ENCODE measurements at regions not wholly inside any gene's neighbourhood (a gene's known extent, or its start where the extent isn't known, plus 50 kb on each side); places are given as distances from the start of the nearest gene placed in this dataset.
"Not testable (repeated sequence)": the region's sequence is repeated elsewhere in the genome, so short reads cannot be mapped to it uniquely, and the experiment has no call there.

- Histone ChIP-seq H3K36me3 (ENCODE audit: control insufficient read depth in 2 of 2, insufficient read depth in 1 of 2, low read length in 2 of 2) (no peaks in the 10 kb centered on the region), H3K9me3 (ENCODE audit: control insufficient read depth, insufficient read depth, low read depth, low read length) (no peaks in the 10 kb centered on the region), H3K4me1 (ENCODE audit: control insufficient read depth, insufficient read depth, low read length) (no peaks in the 10 kb centered on the region), H3K27ac (ENCODE audit: extremely low read depth, low read depth, low read length) (no peak overlapping the region), H3K4me3 (ENCODE audit: low read depth, low read length) (no peak overlapping the region)
- TF ChIP-seq WT1 (tag by site-specific recombination; IDR thresholded peaks at IDR 0.05) (no peak), KLF7 (tag by site-specific recombination; IDR thresholded peaks at IDR 0.05; ENCODE audit: borderline replicate concordance) (no peak), ZNF391 (tag by site-specific recombination; IDR thresholded peaks at IDR 0.05; ENCODE audit: borderline replicate concordance, low read depth) (no peak), KLF8 (tag by site-specific recombination; IDR thresholded peaks at IDR 0.05) (no peak), ZBTB49 (tag by site-specific recombination; IDR thresholded peaks at IDR 0.05; ENCODE audit: low read depth) (no peak), ZNF560 (tag by site-specific recombination; IDR thresholded peaks at IDR 0.05; ENCODE audit: borderline replicate concordance) (no peak), ZNF114 (tag by site-specific recombination; IDR thresholded peaks at IDR 0.05) (no peak)
- CTCF ChIA-PET, result interaction anchor here (0.7 kb wide), 1 partner anchor 569 kb away, joined by 5 read pairs; no protein-coding TSS in a partner anchor
- POLR2A ChIA-PET, result interaction anchor here (0.7 kb wide), 1 partner anchor 1087 kb away, joined by 3 read pairs; no protein-coding TSS in a partner anchor
Observed at GRCh38 chr12:30278401-30278800, 417.3 kb downstream of the IPO8 start.

- TF ChIP-seq SETDB1 (IDR thresholded peaks at IDR 0.05; ENCODE audit: insufficient read length, low read length), result peak; percentile 79
- CTCF ChIA-PET; H3K4me3 ChIP-seq (ENCODE audit: low read depth, low read length); H3K4me1 ChIP-seq (ENCODE audit: control insufficient read depth, insufficient read depth, low read length); H3K9me3 ChIP-seq (ENCODE audit: control insufficient read depth, insufficient read depth, low read depth, low read length); H3K27ac ChIP-seq (ENCODE audit: extremely low read depth, low read depth, low read length); H3K36me3 ChIP-seq (ENCODE audit: control insufficient read depth in 2 of 2, insufficient read depth in 1 of 2, low read length in 2 of 2); POLR2A ChIA-PET: not testable (repeated sequence)
Observed at GRCh38 chr12:30272515-30272914, 423.2 kb downstream of the IPO8 start.

- Histone ChIP-seq H3K27ac (ENCODE audit: extremely low read depth, low read depth, low read length) (no peak overlapping the region), H3K36me3 (ENCODE audit: control insufficient read depth in 2 of 2, insufficient read depth in 1 of 2, low read length in 2 of 2) (no peaks in the 10 kb centered on the region), H3K4me3 (ENCODE audit: low read depth, low read length) (no peak overlapping the region), H3K9me3 (ENCODE audit: control insufficient read depth, insufficient read depth, low read depth, low read length) (no peaks in the 10 kb centered on the region), H3K4me1 (ENCODE audit: control insufficient read depth, insufficient read depth, low read length) (no peaks in the 10 kb centered on the region)
- ChIA-PET CTCF (no interaction called here), POLR2A (no interaction called here)
- TF ChIP-seq ZNF18 (tag by site-specific recombination; IDR thresholded peaks at IDR 0.05) (no peak), ZNF701 (tag by site-specific recombination; IDR thresholded peaks at IDR 0.05) (no peak), ZXDB (tag by site-specific recombination; IDR thresholded peaks at IDR 0.05) (no peak), ZNF37A (tag by site-specific recombination; IDR thresholded peaks at IDR 0.05) (no peak), PATZ1 (tag by site-specific recombination; IDR thresholded peaks at IDR 0.05) (no peak), ZNF423 (tag by site-specific recombination; IDR thresholded peaks at IDR 0.05) (no peak), ZFP3 (tag by site-specific recombination; IDR thresholded peaks at IDR 0.05; ENCODE audit: low read depth) (no peak), MYNN (tag by site-specific recombination; IDR thresholded peaks at IDR 0.05; ENCODE audit: borderline replicate concordance) (no peak), ZNF621 (tag by site-specific recombination; IDR thresholded peaks at IDR 0.05) (no peak), ZNF571 (tag by site-specific recombination; IDR thresholded peaks at IDR 0.05) (no peak), ZNF221 (tag by site-specific recombination; IDR thresholded peaks at IDR 0.05; ENCODE audit: borderline replicate concordance) (no peak), PRDM4 (tag by site-specific recombination; IDR thresholded peaks at IDR 0.05) (no peak), ZNF426 (tag by site-specific recombination; IDR thresholded peaks at IDR 0.05) (no peak), BCL6B (tag by site-specific recombination; IDR thresholded peaks at IDR 0.05) (no peak)
Observed at GRCh38 chr12:30269496-30269895, 426.2 kb downstream of the IPO8 start.

Measured in HEK293 (cell line).